ENCODE measurements at regions not wholly inside any gene's neighbourhood (a gene's known extent, or its start where the extent isn't known, plus 50 kb on each side); places are given as distances from the start of the nearest gene placed in this dataset. TPM values are rescaled to one million over a fixed set of nuclear protein-coding genes. Genes with fewer than 3 reads are reported as not detected.

DNA sequence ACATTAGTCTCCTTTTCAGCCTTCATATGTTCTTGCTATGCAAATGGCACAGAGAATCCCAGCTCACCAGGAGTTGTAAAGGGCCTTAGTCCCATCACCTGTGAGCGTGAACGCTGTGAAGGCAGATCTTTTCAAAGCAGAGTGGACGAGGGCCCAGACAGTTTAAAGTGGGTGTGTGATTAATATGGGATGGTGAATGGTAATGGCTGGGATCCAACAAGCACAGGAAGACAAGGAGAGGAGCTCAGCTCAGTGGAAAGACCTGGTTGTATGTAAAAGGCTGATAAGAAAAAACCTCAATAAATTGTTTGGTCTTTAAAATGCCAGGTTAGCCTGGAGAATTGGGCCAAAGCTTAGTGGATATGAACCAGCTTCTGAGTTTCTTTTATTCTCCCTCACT is 326.2 kb downstream of the NYAP2 start:
- CTCF ChIA-PET, result no interaction called here
- Histone ChIP-seq H3K36me3 (ENCODE audit: control insufficient read depth, insufficient read depth, low read length) (no peaks in the 10 kb centered on the region), H3K4me3 (ENCODE audit: low read depth in 2 of 2, low read length in 2 of 2) (no peak overlapping the region), H3K4me1 (ENCODE audit: control insufficient read depth, insufficient read depth, low read length) (no peaks in the 10 kb centered on the region), H3K27ac (ENCODE audit: low read length) (no peak overlapping the region), H3K9me3 (ENCODE audit: control insufficient read depth, insufficient read depth, low read depth, low read length) (no peaks in the 10 kb centered on the region; the same call in 1 of the 2 replicates), H3K27me3 (ENCODE audit: control insufficient read depth, insufficient read depth, low read length) (no peaks in the 10 kb centered on the region)
- TF ChIP-seq, protein P1, sequence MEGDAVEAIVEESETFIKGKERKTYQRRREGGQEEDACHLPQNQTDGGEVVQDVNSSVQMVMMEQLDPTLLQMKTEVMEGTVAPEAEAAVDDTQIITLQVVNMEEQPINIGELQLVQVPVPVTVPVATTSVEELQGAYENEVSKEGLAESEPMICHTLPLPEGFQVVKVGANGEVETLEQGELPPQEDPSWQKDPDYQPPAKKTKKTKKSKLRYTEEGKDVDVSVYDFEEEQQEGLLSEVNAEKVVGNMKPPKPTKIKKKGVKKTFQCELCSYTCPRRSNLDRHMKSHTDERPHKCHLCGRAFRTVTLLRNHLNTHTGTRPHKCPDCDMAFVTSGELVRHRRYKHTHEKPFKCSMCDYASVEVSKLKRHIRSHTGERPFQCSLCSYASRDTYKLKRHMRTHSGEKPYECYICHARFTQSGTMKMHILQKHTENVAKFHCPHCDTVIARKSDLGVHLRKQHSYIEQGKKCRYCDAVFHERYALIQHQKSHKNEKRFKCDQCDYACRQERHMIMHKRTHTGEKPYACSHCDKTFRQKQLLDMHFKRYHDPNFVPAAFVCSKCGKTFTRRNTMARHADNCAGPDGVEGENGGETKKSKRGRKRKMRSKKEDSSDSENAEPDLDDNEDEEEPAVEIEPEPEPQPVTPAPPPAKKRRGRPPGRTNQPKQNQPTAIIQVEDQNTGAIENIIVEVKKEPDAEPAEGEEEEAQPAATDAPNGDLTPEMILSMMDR (IDR thresholded peaks at IDR 0.05), result no peak
- TF ChIP-seq, protein P2, sequence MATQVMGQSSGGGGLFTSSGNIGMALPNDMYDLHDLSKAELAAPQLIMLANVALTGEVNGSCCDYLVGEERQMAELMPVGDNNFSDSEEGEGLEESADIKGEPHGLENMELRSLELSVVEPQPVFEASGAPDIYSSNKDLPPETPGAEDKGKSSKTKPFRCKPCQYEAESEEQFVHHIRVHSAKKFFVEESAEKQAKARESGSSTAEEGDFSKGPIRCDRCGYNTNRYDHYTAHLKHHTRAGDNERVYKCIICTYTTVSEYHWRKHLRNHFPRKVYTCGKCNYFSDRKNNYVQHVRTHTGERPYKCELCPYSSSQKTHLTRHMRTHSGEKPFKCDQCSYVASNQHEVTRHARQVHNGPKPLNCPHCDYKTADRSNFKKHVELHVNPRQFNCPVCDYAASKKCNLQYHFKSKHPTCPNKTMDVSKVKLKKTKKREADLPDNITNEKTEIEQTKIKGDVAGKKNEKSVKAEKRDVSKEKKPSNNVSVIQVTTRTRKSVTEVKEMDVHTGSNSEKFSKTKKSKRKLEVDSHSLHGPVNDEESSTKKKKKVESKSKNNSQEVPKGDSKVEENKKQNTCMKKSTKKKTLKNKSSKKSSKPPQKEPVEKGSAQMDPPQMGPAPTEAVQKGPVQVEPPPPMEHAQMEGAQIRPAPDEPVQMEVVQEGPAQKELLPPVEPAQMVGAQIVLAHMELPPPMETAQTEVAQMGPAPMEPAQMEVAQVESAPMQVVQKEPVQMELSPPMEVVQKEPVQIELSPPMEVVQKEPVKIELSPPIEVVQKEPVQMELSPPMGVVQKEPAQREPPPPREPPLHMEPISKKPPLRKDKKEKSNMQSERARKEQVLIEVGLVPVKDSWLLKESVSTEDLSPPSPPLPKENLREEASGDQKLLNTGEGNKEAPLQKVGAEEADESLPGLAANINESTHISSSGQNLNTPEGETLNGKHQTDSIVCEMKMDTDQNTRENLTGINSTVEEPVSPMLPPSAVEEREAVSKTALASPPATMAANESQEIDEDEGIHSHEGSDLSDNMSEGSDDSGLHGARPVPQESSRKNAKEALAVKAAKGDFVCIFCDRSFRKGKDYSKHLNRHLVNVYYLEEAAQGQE (IDR thresholded peaks at IDR 0.05; ENCODE audit: insufficient read depth in 1 of 2, low read depth in 2 of 2, low read length in 1 of 2), result no peak
- TF ChIP-seq POLR2AphosphoS5 (IDR thresholded peaks at IDR 0.05; ENCODE audit: low read depth, low read length) (no peak), TCF7L2 (IDR thresholded peaks at IDR 0.05; ENCODE audit: low read depth, low read length) (no peak)
- POLR2A ChIA-PET, result no interaction called here
- BruUV-seq (replicated peaks), result no TSS peak
- DNase-seq (ENCODE audit: low read depth, low spot score), result no peak
- no peak for ATAC-seq
- intact Hi-C loops (cut with micrococcal nuclease; ENCODE audit: unreplicated experiment), result no loop called here
- in situ Hi-C loops (cut with HindIII; ENCODE audit: low pct_unique_long_range_greater_than_20kb, low sequenced_read_pairs), result no loop called here

Small RNAs in the stretch of these regions (microRNA-seq; reads per million reads assigned to microRNA genes)
- gene MIR5702 (ENCODE audit: unreplicated experiment), result not detected

Data from Panc1 (cell line).